Upper lobe of left lung (tissue), 6 donors: ENCODE measurements at regions not wholly inside any gene's neighbourhood (a gene's known extent, or its start where the extent isn't known, plus 50 kb on each side); places are given as distances from the start of the nearest gene placed in this dataset.

Source experiments
- ATAC-seq, 2 donors: fragments of 200-7000 bp; cut with Tn5 transposase; one replicate each; pipeline ENCODE4 v1.9.1; 2022; ENCODE audit warnings: mild to moderate bottlenecking in 2 of 2, moderate library complexity in 2 of 2; ENCODE audit not compliant: low FRiP score in 2 of 2
- DNase-seq, 2 donors: peaks; one replicate each; pipeline ENCODE4 v3.0.0-alpha.2; 2019 to 2020
- H3K27ac ChIP-seq, 4 donors: fragments of 200-600 bp; sonication (generic); one replicate each; pipeline ENCODE4 v1.5.1; 2016 to 2019
- H3K27me3 ChIP-seq, 4 donors: fragments of 200-600 bp; sonication (generic); one replicate each; pipeline ENCODE4 v1.5.1; 2017 to 2019
- H3K36me3 ChIP-seq, 4 donors: fragments of 200-600 bp; sonication (generic); one replicate each; pipeline ENCODE4 v1.5.1; 2016 to 2019
- H3K4me1 ChIP-seq, 4 donors: fragments of 200-600 bp; sonication (generic); one replicate each; pipeline ENCODE4 v1.5.1; 2018 to 2019
- H3K4me3 ChIP-seq, 4 donors: fragments of 200-600 bp; sonication (generic); one replicate each; pipeline ENCODE4 v1.5.1; 2017 to 2019; ENCODE audit warnings: mild to moderate bottlenecking in 2 of 4, moderate library complexity in 1 of 4
- H3K9me3 ChIP-seq, 4 donors: fragments of 200-600 bp; sonication (generic); one replicate each; pipeline ENCODE4 v1.5.1; 2018 to 2019
- EP300 ChIP-seq, 4 donors: sonication (generic); formaldehyde crosslinking; IDR thresholded peaks; one replicate each; pipeline ENCODE4 v1.5.1; 2017; ENCODE audit warnings: antibody characterized with exemption in 4 of 4, control low read depth in 2 of 4
- POLR2A ChIP-seq, 4 donors: fragments of 450-650 bp; IDR thresholded peaks; one replicate each; pipeline ENCODE4 v1.5.1; 2016 to 2017; ENCODE audit warnings: antibody characterized with exemption in 4 of 4, mild to moderate bottlenecking in 2 of 4
- POLR2AphosphoS5 ChIP-seq, 2 donors: sonication (generic); formaldehyde crosslinking; IDR thresholded peaks; one replicate each; pipeline ENCODE4 v1.5.1; 2017; ENCODE audit warnings: antibody characterized with exemption in 2 of 2
- WGBS, 2 donors: methylation state at CpG; one replicate each; pipeline ENCODE4 v1.1.5; 2017 to 2018; 5-methylcytosine and 5-hydroxymethylcytosine counted together
- TF ChIP-seq, protein P1 (sequence below), 6 experiments: fragments of 450-650 bp in 4 of 6; fragments of 200-600 bp in 2 of 6; sonication (generic) in 2 of 6; IDR thresholded peaks; one replicate each; pipeline ENCODE4 v1.5.1; 2016 to 2019; ENCODE audit warnings: antibody characterized with exemption in 6 of 6
- donor health status: DM: no; HTN: no; CAD: no; lungs with moderate emphysema.
- donor health status: DM: no; HTN: yes; CAD: no; lungs with severe emphysema.

DNA sequence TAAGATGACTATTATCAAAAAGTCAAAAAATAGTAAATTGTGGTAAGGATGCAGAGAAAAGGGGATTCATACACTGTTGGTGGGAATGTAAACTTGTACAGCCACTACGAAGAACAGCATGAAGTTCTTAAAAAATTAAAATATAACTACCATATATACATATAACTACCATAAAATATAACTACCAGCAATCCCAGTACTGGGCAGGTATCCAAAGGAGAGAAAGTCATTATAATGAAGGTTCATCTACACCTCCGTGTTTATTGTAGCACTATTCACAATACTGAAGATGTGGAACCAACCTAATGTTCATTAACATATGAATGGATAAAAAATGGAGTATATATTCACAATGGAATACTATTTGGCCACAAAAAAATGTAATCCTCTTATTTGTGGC lies 360.9 kb upstream of the CT83 start:
- TF ChIP-seq POLR2A (IDR thresholded peaks at IDR 0.05) (no peak), POLR2AphosphoS5 (IDR thresholded peaks at IDR 0.05) (no peak), EP300 (IDR thresholded peaks at IDR 0.05) (no peak)
- TF ChIP-seq, protein P1, sequence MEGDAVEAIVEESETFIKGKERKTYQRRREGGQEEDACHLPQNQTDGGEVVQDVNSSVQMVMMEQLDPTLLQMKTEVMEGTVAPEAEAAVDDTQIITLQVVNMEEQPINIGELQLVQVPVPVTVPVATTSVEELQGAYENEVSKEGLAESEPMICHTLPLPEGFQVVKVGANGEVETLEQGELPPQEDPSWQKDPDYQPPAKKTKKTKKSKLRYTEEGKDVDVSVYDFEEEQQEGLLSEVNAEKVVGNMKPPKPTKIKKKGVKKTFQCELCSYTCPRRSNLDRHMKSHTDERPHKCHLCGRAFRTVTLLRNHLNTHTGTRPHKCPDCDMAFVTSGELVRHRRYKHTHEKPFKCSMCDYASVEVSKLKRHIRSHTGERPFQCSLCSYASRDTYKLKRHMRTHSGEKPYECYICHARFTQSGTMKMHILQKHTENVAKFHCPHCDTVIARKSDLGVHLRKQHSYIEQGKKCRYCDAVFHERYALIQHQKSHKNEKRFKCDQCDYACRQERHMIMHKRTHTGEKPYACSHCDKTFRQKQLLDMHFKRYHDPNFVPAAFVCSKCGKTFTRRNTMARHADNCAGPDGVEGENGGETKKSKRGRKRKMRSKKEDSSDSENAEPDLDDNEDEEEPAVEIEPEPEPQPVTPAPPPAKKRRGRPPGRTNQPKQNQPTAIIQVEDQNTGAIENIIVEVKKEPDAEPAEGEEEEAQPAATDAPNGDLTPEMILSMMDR (IDR thresholded peaks at IDR 0.05), result no peak
- no peaks in the 10 kb centered on the region for H3K27me3 ChIP-seq
- ATAC-seq, result no peak
- H3K4me1 ChIP-seq, result no peaks in the 10 kb centered on the region
- H3K36me3 ChIP-seq, result no peaks in the 10 kb centered on the region
- no peak for DNase-seq
- no peak overlapping the region for H3K27ac ChIP-seq
- 74 to 82% methylated on average over 2 of the region's 2 CpGs for WGBS, 2 donors
- H3K9me3 ChIP-seq, result no peaks in the 10 kb centered on the region
- H3K4me3 ChIP-seq, result no peak overlapping the region

DNA sequence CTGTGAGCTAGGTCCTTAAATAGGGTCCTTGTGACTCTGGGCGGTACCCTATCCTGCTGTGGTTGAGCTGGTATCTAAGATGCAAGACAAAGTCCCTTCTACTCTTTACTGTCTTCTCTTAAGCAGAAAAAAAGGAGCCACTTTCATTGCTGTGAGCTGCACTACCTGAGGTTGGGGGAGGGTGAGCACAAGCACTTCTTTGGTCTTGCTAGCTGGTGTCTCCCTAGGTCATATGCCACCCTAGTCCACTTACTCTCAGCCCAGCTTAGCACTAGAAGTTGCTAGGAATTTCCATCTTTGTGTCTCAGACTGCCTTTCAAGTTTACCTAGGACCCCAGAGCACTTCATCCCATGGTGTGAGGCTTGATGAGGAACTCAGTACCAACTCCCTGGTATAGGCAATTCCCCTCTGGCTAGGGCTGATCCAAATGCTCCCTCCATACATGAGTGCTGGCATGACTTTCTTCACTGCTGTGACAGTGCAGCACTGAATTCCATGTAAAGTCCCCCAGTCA lies 343.6 kb upstream of the CT83 start:
- WGBS, 2 donors, result 67 to 100% methylated on average over 1 of the region's 1 CpG
- Histone ChIP-seq H3K27ac (no peak overlapping the region), H3K36me3 (no peaks in the 10 kb centered on the region), H3K4me3 (no peak overlapping the region), H3K27me3 (no peaks in the 10 kb centered on the region), H3K9me3 (no peaks in the 10 kb centered on the region), H3K4me1 (no peaks in the 10 kb centered on the region)
- TF ChIP-seq EP300 (IDR thresholded peaks at IDR 0.05), result no peak
- DNase-seq (no peak), ATAC-seq (no peak)

DNA sequence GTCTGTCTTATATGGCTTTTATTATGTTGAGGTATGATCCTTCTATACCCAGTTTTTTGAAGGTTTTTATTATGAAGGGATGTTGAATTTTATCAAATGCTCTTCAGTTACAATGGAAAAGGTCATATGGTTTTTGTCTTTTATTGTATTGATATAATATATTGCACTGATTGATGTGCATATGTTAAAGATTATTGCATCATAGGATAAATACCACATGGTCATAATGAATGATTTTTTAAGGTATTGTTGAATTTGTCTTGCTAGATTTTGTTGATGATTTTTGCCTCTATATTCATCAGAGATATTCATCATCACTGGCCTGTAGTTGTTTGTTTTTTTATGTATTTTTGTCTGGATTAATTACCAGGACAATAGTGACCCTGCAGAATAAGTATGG lies 339.2 kb upstream of the CT83 start:
- no peak overlapping the region for H3K4me3 ChIP-seq
- ATAC-seq, result no peak
- H3K36me3 ChIP-seq, result no peaks in the 10 kb centered on the region
- no peak for TF ChIP-seq EP300 (IDR thresholded peaks at IDR 0.05)
- TF ChIP-seq POLR2A (IDR thresholded peaks at IDR 0.05), result no peak
- TF ChIP-seq, protein P1 (IDR thresholded peaks at IDR 0.05), result no peak
- TF ChIP-seq POLR2AphosphoS5 (IDR thresholded peaks at IDR 0.05), result no peak
- H3K9me3 ChIP-seq, result no peaks in the 10 kb centered on the region
- H3K4me1 ChIP-seq, result no peaks in the 10 kb centered on the region
- no peak for DNase-seq
- H3K27ac ChIP-seq, result no peak overlapping the region
- H3K27me3 ChIP-seq, result no peaks in the 10 kb centered on the region

DNA sequence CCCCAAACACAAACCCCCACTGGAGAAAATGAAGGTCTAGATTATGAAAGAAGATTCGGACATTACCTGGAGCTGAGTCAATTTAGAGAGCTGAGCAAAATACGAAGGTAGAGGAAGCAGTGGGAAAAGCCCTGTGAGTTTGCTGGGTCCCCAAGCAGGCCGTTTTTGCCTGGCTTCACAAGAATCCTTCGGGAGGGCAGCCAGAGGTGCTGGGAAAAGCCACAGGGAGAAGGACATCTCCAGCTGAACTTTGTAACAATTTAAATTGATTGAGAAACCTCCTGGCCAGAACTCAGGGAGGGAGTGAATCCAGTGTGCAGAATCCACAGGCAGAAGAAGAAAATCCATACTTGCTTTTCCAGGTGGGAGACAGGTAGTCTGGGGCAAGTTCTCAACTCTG lies 319.1 kb upstream of the CT83 start:
- H3K27ac ChIP-seq, result no peak overlapping the region
- ATAC-seq (no peak), DNase-seq (no peak)
- TF ChIP-seq, protein P1 (IDR thresholded peaks at IDR 0.05), result no peak
- TF ChIP-seq EP300 (IDR thresholded peaks at IDR 0.05) (no peak), POLR2A (IDR thresholded peaks at IDR 0.05) (no peak), POLR2AphosphoS5 (IDR thresholded peaks at IDR 0.05) (no peak)
- no peaks in the 10 kb centered on the region for H3K9me3 ChIP-seq
- WGBS, 2 donors, result 66 to 70% methylated on average over 4 of the region's 4 CpGs
- no peak overlapping the region for H3K4me3 ChIP-seq
- H3K4me1 ChIP-seq, result no peaks in the 10 kb centered on the region
- no peaks in the 10 kb centered on the region for H3K27me3 ChIP-seq
- no peaks in the 10 kb centered on the region for H3K36me3 ChIP-seq

DNA sequence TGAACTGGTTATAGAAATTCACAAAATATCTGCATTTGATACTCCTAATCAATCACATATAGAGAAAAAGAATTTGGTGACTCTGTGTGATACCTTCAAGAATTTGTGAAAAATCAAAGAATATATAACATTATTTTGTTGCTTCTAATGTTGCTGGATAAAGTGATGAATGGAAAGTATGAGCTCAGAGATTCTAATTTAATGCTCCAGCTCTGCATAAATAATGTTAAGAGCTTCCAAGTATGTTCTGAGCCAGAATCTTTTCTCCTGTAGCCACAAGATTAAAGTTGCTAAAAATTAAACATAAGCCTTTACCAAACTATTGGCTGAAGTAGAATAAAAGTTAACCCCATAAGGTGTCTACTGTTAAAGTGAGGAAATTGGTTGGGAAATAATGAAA lies 294.7 kb upstream of the CT83 start:
- no peak for ATAC-seq
- Histone ChIP-seq H3K27me3 (no peaks in the 10 kb centered on the region), H3K9me3 (no peaks in the 10 kb centered on the region), H3K27ac (no peak overlapping the region), H3K36me3 (no peaks in the 10 kb centered on the region), H3K4me1 (no peaks in the 10 kb centered on the region), H3K4me3 (no peak overlapping the region)
- TF ChIP-seq POLR2AphosphoS5 (IDR thresholded peaks at IDR 0.05) (no peak), POLR2A (IDR thresholded peaks at IDR 0.05) (no peak), EP300 (IDR thresholded peaks at IDR 0.05) (no peak)
- TF ChIP-seq, protein P1 (IDR thresholded peaks at IDR 0.05), result no peak
- no peak for DNase-seq
